ENCODE measurements at regions not wholly inside any gene's neighbourhood (a gene's known extent, or its start where the extent isn't known, plus 50 kb on each side); places are given as distances from the start of the nearest gene placed in this dataset.
A peak's percentile ranks its signal among the peaks of the same experiment; 100 is the strongest.
"Not testable (repeated sequence)": the region's sequence is repeated elsewhere in the genome, so short reads cannot be mapped to it uniquely, and the experiment has no call there.

DNA sequence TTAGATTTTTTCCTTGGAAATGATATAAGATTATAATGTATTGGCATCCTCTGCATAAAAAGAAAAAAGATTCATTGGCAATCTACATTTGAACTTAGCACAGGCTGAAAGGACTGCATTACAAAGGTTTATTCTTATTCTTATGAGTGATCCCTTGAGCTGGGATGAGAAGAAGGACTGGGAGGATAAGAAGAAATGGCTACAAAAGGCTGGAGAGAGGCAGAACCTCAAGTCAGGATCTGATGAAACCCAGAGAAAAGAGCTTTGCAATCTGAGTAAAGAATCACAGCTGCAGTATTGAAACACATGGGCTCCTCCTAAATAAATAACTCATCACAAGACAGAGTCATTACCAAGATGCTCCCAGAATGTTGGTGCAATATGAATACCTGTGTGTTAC is 1635.4 kb upstream of the FLRT2 start:
- no peaks in the 10 kb centered on the region for H3K27me3 Mint-ChIP-seq (ENCODE audit: low read depth)
- TF ChIP-seq, protein P1, sequence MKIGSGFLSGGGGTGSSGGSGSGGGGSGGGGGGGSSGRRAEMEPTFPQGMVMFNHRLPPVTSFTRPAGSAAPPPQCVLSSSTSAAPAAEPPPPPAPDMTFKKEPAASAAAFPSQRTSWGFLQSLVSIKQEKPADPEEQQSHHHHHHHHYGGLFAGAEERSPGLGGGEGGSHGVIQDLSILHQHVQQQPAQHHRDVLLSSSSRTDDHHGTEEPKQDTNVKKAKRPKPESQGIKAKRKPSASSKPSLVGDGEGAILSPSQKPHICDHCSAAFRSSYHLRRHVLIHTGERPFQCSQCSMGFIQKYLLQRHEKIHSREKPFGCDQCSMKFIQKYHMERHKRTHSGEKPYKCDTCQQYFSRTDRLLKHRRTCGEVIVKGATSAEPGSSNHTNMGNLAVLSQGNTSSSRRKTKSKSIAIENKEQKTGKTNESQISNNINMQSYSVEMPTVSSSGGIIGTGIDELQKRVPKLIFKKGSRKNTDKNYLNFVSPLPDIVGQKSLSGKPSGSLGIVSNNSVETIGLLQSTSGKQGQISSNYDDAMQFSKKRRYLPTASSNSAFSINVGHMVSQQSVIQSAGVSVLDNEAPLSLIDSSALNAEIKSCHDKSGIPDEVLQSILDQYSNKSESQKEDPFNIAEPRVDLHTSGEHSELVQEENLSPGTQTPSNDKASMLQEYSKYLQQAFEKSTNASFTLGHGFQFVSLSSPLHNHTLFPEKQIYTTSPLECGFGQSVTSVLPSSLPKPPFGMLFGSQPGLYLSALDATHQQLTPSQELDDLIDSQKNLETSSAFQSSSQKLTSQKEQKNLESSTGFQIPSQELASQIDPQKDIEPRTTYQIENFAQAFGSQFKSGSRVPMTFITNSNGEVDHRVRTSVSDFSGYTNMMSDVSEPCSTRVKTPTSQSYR (CRISPR knock-in tag; IDR thresholded peaks at IDR 0.05) = no peak
- TF ChIP-seq GRHL2 (CRISPR knock-in tag; IDR thresholded peaks at IDR 0.05; ENCODE audit: insufficient replicate concordance, severe bottlenecking) = no peak
- TF ChIP-seq, protein P2, sequence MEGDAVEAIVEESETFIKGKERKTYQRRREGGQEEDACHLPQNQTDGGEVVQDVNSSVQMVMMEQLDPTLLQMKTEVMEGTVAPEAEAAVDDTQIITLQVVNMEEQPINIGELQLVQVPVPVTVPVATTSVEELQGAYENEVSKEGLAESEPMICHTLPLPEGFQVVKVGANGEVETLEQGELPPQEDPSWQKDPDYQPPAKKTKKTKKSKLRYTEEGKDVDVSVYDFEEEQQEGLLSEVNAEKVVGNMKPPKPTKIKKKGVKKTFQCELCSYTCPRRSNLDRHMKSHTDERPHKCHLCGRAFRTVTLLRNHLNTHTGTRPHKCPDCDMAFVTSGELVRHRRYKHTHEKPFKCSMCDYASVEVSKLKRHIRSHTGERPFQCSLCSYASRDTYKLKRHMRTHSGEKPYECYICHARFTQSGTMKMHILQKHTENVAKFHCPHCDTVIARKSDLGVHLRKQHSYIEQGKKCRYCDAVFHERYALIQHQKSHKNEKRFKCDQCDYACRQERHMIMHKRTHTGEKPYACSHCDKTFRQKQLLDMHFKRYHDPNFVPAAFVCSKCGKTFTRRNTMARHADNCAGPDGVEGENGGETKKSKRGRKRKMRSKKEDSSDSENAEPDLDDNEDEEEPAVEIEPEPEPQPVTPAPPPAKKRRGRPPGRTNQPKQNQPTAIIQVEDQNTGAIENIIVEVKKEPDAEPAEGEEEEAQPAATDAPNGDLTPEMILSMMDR (IDR thresholded peaks at IDR 0.05) = no peak
- no peak for TF ChIP-seq GTF2I (CRISPR knock-in tag; conservative IDR thresholded peaks at IDR 0.05)
- no peak for TF ChIP-seq MYBL2 (CRISPR knock-in tag; IDR thresholded peaks at IDR 0.05)
- TF ChIP-seq SMAD4 (CRISPR knock-in tag; IDR thresholded peaks at IDR 0.05) = no peak
- H3K36me3 Mint-ChIP-seq = no peaks in the 10 kb centered on the region
- DNase-seq (ENCODE audit: low spot score) = no peak
- peaks cover 40% of the 10 kb centered on the region for H3K4me1 Mint-ChIP-seq
- peak overlapping the region; percentile 71 for H3K27ac Mint-ChIP-seq
- ChIA-PET POLR2A (interaction anchor here (0.6 kb wide), 1 partner anchor 23 kb away, joined by 3 read pairs; no protein-coding TSS in a partner anchor), CTCF (no interaction called here)
- ATAC-seq = peak; percentile 86
- peak overlapping the region; percentile 25; the same call in 1 of the 2 replicates for H3K4me3 Mint-ChIP-seq
- no peaks in the 10 kb centered on the region for H3K9me3 Mint-ChIP-seq

DNA sequence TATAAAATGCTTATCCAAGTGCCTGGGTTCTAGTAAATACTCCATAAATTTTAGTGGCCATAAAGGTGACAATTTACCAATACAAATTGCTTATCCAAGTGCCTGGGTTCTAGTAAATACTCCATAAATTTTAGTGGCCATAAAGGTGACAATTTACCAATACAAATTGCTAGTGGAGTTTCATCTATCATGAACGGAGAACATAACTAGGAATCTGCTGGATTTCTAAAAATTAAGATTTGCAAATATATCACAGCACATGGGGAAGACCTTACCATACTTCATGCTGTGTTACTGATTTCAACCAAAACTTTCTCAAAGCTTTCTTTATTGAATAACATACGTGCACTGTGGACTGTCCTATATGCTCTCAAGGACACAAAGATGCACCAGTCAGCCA is 1631.4 kb upstream of the FLRT2 start:
- Mint-ChIP-seq H3K9me3 (peaks cover 11% of the 10 kb centered on the region; the same call in 1 of the 2 replicates), H3K4me1 (peaks cover 33% of the 10 kb centered on the region)
- H3K27ac Mint-ChIP-seq; H3K27me3 Mint-ChIP-seq (ENCODE audit: low read depth); CTCF ChIA-PET; ATAC-seq; POLR2A ChIA-PET; H3K36me3 Mint-ChIP-seq; DNase-seq (ENCODE audit: low spot score); H3K4me3 Mint-ChIP-seq: not testable (repeated sequence)

DNA sequence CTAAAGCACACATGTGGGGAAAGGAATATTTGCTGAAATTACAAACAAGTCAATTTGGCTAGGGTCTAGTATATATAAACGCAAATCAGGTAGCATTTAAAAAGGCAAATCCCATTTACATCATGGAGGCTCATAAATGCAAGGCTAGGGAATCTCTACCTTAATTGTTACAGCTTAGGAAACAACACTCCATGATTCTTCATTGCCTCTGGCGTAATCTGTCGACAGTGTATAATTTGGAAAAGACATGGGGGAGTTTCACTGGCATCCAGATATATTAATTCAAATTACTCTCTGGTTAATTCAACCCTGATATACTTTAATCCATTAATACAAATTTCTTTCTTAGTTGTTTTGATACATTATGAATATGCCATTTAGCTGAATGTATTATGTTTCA is 1630.2 kb upstream of the FLRT2 start:
- TF ChIP-seq GRHL2 (CRISPR knock-in tag; IDR thresholded peaks at IDR 0.05; ENCODE audit: insufficient replicate concordance, severe bottlenecking) = no peak
- ATAC-seq (no peak), DNase-seq (ENCODE audit: low spot score) (no peak)
- CTCF ChIA-PET = no interaction called here
- H3K4me1 Mint-ChIP-seq = peaks cover 21% of the 10 kb centered on the region
- POLR2A ChIA-PET = no interaction called here
- no peak overlapping the region for H3K4me3 Mint-ChIP-seq
- no peaks in the 10 kb centered on the region for H3K27me3 Mint-ChIP-seq (ENCODE audit: low read depth)
- no peaks in the 10 kb centered on the region for H3K36me3 Mint-ChIP-seq
- no peak overlapping the region for H3K27ac Mint-ChIP-seq
- peaks cover 11% of the 10 kb centered on the region; the same call in 1 of the 2 replicates for H3K9me3 Mint-ChIP-seq

DNA sequence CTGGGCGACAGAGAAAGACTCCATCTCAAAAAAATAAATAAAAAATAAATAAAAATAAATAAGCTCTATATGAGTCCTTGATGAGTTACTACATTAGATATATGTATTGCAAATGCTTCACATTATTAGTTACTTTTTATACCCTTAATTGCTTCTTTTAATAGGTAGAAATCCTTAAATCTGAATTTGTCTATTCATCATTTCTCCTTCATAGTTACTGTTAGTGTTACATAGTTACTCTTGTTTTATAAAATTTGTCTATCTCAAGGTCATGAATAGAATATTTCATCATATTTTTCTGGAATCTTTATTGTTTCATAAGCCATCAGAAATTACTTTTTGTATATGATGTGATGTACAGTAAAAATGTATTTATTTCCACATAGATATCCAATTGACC is 1624.8 kb upstream of the FLRT2 start:
- Mint-ChIP-seq H3K27ac (no peak overlapping the region), H3K9me3 (peaks cover 17% of the 10 kb centered on the region), H3K4me3 (no peak overlapping the region), H3K36me3 (no peaks in the 10 kb centered on the region), H3K4me1 (peaks cover 7% of the 10 kb centered on the region; the same call in 1 of the 2 replicates), H3K27me3 (ENCODE audit: low read depth) (no peaks in the 10 kb centered on the region)
- TF ChIP-seq ZNF671 (CRISPR knock-in tag; IDR thresholded peaks at IDR 0.05) (no peak), CREM (CRISPR knock-in tag; IDR thresholded peaks at IDR 0.05) (no peak), JUN (CRISPR knock-in tag; IDR thresholded peaks at IDR 0.05) (no peak), NR3C1 (CRISPR knock-in tag; conservative IDR thresholded peaks at IDR 0.05; ENCODE audit: low read depth) (no peak), GABPB1 (CRISPR knock-in tag; IDR thresholded peaks at IDR 0.05) (no peak)
- TF ChIP-seq, protein P3, sequence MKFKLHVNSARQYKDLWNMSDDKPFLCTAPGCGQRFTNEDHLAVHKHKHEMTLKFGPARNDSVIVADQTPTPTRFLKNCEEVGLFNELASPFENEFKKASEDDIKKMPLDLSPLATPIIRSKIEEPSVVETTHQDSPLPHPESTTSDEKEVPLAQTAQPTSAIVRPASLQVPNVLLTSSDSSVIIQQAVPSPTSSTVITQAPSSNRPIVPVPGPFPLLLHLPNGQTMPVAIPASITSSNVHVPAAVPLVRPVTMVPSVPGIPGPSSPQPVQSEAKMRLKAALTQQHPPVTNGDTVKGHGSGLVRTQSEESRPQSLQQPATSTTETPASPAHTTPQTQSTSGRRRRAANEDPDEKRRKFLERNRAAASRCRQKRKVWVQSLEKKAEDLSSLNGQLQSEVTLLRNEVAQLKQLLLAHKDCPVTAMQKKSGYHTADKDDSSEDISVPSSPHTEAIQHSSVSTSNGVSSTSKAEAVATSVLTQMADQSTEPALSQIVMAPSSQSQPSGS (CRISPR knock-in tag; IDR thresholded peaks at IDR 0.05; ENCODE audit: borderline replicate concordance, low read depth) = no peak
- DNase-seq (ENCODE audit: low spot score) (no peak), ATAC-seq (no peak)
- POLR2A ChIA-PET = no interaction called here
- CTCF ChIA-PET = no interaction called here

All from WTC11 (cell line).